GM12892 (cell line): ENCODE measurements at regions not wholly inside any gene's neighbourhood (a gene's known extent, or its start where the extent isn't known, plus 50 kb on each side); places are given as distances from the start of the nearest gene placed in this dataset.

Source experiments
- POLR2A ChIP-seq: IDR thresholded peaks from 2 replicates; pipeline ENCODE4 v1.6.1; 2011; ENCODE audit warnings: low read depth, low read length, control low read depth
- TAF1 ChIP-seq: IDR thresholded peaks from 2 replicates; pipeline ENCODE4 v1.6.1; 2011; ENCODE audit warnings: low read depth, mild to moderate bottlenecking, control low read depth, low read length, borderline replicate concordance

GRCh38 chr14:87629788-87630187 lies 363.2 kb downstream of the GALC start:
- TF ChIP-seq POLR2A, result no peak
- no peak for TF ChIP-seq TAF1
